HEK293T (cell line): ENCODE measurements at regions not wholly inside any gene's neighbourhood (a gene's known extent, or its start where the extent isn't known, plus 50 kb on each side); places are given as distances from the start of the nearest gene placed in this dataset.

Source experiments
- ARNT ChIP-seq: fragments of 450-650 bp; IDR thresholded peaks from 2 replicates; pipeline ENCODE4 v1.6.1; 2017; ENCODE audit warnings: mild to moderate bottlenecking
- BHLHE40 ChIP-seq: fragments of 450-650 bp; IDR thresholded peaks from 2 replicates; pipeline ENCODE4 v1.6.1; 2016; ENCODE audit warnings: mild to moderate bottlenecking, moderate library complexity, borderline replicate concordance
- SUZ12 ChIP-seq: fragments of 450-650 bp; IDR thresholded peaks from 2 replicates; pipeline ENCODE4 v1.6.1; 2016; ENCODE audit warnings: mild to moderate bottlenecking

- no peak for TF ChIP-seq ARNT
- TF ChIP-seq BHLHE40: no peak
- no peak for TF ChIP-seq SUZ12
Observed at GRCh38 chr16:17743158-17743557, 272.4 kb upstream of the XYLT1 start.
